RWPE2 (cell line): ENCODE measurements at regions not wholly inside any gene's neighbourhood (a gene's known extent, or its start where the extent isn't known, plus 50 kb on each side); places are given as distances from the start of the nearest gene placed in this dataset.

Source experiments
- ATAC-seq: fragments of 200-7000 bp; cut with Tn5 transposase; 3 replicates; pipeline ENCODE4 v1.9.1; 2021; ENCODE audit warnings: low read depth
- DNase-seq: peaks from one replicate; pipeline ENCODE4 v3.0.0-alpha.2; 2020; ENCODE audit warnings: low spot score
- H3K27ac ChIP-seq: fragments of 450-650 bp; 2 replicates; pipeline ENCODE4 v1.5.1; 2017; ENCODE audit warnings: mild to moderate bottlenecking; ENCODE audit not compliant: poor library complexity, severe bottlenecking
- H3K27me3 ChIP-seq: fragments of 250-450 bp; sonication (Bioruptor Pico); 2 replicates; pipeline ENCODE4 v1.5.1; 2021; ENCODE audit warnings: mild to moderate bottlenecking, moderate library complexity; ENCODE audit not compliant: insufficient read depth, poor library complexity, severe bottlenecking
- H3K36me3 ChIP-seq: fragments of 250-450 bp; sonication (Bioruptor Pico); 2 replicates; pipeline ENCODE4 v1.5.1; 2020; ENCODE audit warnings: low read depth, mild to moderate bottlenecking, moderate library complexity
- H3K4me1 ChIP-seq: fragments of 250-450 bp; sonication (Bioruptor Pico); 2 replicates; pipeline ENCODE4 v1.5.1; 2021; ENCODE audit warnings: mild to moderate bottlenecking, moderate library complexity; ENCODE audit not compliant: insufficient read depth, poor library complexity, severe bottlenecking
- H3K4me3 ChIP-seq: fragments of 250-450 bp; sonication (Bioruptor Pico); 2 replicates; pipeline ENCODE4 v1.5.1; 2021; ENCODE audit warnings: mild to moderate bottlenecking, moderate library complexity; ENCODE audit not compliant: severe bottlenecking
- H3K9me3 ChIP-seq: fragments of 250-450 bp; sonication (Bioruptor Pico); 2 replicates; pipeline ENCODE4 v1.5.1; 2021; ENCODE audit warnings: mild to moderate bottlenecking, moderate library complexity; ENCODE audit not compliant: severe bottlenecking
- CTCF ChIP-seq: fragments of 450-650 bp; IDR thresholded peaks from one replicate; pipeline ENCODE4 v1.5.1; 2017; ENCODE audit warnings: mild to moderate bottlenecking, moderate library complexity; ENCODE audit not compliant: poor library complexity, severe bottlenecking

- Histone ChIP-seq H3K27me3 (no peaks in the 10 kb centered on the region), H3K4me1 (no peaks in the 10 kb centered on the region), H3K9me3 (no peaks in the 10 kb centered on the region), H3K36me3 (no peaks in the 10 kb centered on the region), H3K4me3 (no peak overlapping the region), H3K27ac (no peak overlapping the region)
- DNase-seq (no peak), ATAC-seq (no peak)
- no peak for TF ChIP-seq CTCF
Measured at GRCh38 chr2:18901242-18901641, 311.9 kb upstream of the NT5C1B start.

GRCh38 chr2:18900691-18901141, 311.3 kb upstream of the NT5C1B start:
- Histone ChIP-seq H3K36me3 (no peaks in the 10 kb centered on the region), H3K4me3 (no peak overlapping the region), H3K9me3 (no peaks in the 10 kb centered on the region), H3K27me3 (no peaks in the 10 kb centered on the region), H3K4me1 (no peaks in the 10 kb centered on the region), H3K27ac (no peak overlapping the region)
- ATAC-seq = no peak
- TF ChIP-seq CTCF = no peak
- DNase-seq = no peak

- Histone ChIP-seq H3K27me3 (no peaks in the 10 kb centered on the region), H3K4me3 (no peak overlapping the region), H3K9me3 (no peaks in the 10 kb centered on the region), H3K4me1 (no peaks in the 10 kb centered on the region), H3K36me3 (no peaks in the 10 kb centered on the region), H3K27ac (no peak overlapping the region)
- DNase-seq (no peak), ATAC-seq (no peak)
- TF ChIP-seq CTCF = no peak
Measured at GRCh38 chr2:18899725-18900124, 310.4 kb upstream of the NT5C1B start.

GRCh38 chr2:18898271-18898670, 308.9 kb upstream of the NT5C1B start:
- no peak overlapping the region for H3K4me3 ChIP-seq
- ATAC-seq (no peak), DNase-seq (no peak)
- no peaks in the 10 kb centered on the region for H3K36me3 ChIP-seq
- H3K27me3 ChIP-seq = no peaks in the 10 kb centered on the region
- TF ChIP-seq CTCF = no peak
- H3K9me3 ChIP-seq = no peaks in the 10 kb centered on the region
- no peak overlapping the region for H3K27ac ChIP-seq
- no peaks in the 10 kb centered on the region for H3K4me1 ChIP-seq

- no peak for TF ChIP-seq CTCF
- no peak overlapping the region for H3K4me3 ChIP-seq
- H3K27ac ChIP-seq = no peak overlapping the region
- no peaks in the 10 kb centered on the region for H3K36me3 ChIP-seq
- no peaks in the 10 kb centered on the region for H3K9me3 ChIP-seq
- ATAC-seq (no peak), DNase-seq (no peak)
- H3K27me3 ChIP-seq = no peaks in the 10 kb centered on the region
- no peaks in the 10 kb centered on the region for H3K4me1 ChIP-seq
Measured at GRCh38 chr2:18896125-18896764, 306.9 kb upstream of the NT5C1B start.
